Progenitor cell of endocrine pancreas (in vitro differentiated cells): ENCODE measurements at regions not wholly inside any gene's neighbourhood (a gene's known extent, or its start where the extent isn't known, plus 50 kb on each side); places are given as distances from the start of the nearest gene placed in this dataset.

ENCODE experiments used
- DNase-seq: peaks from one replicate; pipeline ENCODE4 v3.0.0; 2021; ENCODE audit warnings: low spot score; ENCODE audit not compliant: unreplicated experiment
- H3K27ac Mint-ChIP-seq: 2 replicates; pipeline ENCODE4 v1.8.0; 2021; ENCODE audit warnings: mild to moderate bottlenecking, moderate library complexity, mixed read lengths
- H3K27me3 Mint-ChIP-seq: 2 replicates; pipeline ENCODE4 v1.8.0; 2021; ENCODE audit warnings: mixed read lengths
- H3K36me3 Mint-ChIP-seq: 2 replicates; pipeline ENCODE4 v1.8.0; 2022; ENCODE audit warnings: mixed read lengths; ENCODE audit not compliant: insufficient read depth
- H3K4me1 Mint-ChIP-seq: 2 replicates; pipeline ENCODE4 v1.8.0; 2021; ENCODE audit warnings: low read depth, mixed read lengths
- H3K4me3 Mint-ChIP-seq: 2 replicates; pipeline ENCODE4 v1.8.0; 2021; ENCODE audit warnings: low read depth, mild to moderate bottlenecking, moderate library complexity, mixed read lengths
- H3K9me3 Mint-ChIP-seq: 2 replicates; pipeline ENCODE4 v1.8.0; 2021; ENCODE audit warnings: low read depth, mixed read lengths
- TF ChIP-seq, protein P1 (sequence below): fragments of 200-600 bp; sonication (generic); IDR thresholded peaks from one replicate; pipeline ENCODE4 v1.5.0; 2021; ENCODE audit warnings: antibody characterized with exemption, mild to moderate bottlenecking; ENCODE audit not compliant: unreplicated experiment

DNA sequence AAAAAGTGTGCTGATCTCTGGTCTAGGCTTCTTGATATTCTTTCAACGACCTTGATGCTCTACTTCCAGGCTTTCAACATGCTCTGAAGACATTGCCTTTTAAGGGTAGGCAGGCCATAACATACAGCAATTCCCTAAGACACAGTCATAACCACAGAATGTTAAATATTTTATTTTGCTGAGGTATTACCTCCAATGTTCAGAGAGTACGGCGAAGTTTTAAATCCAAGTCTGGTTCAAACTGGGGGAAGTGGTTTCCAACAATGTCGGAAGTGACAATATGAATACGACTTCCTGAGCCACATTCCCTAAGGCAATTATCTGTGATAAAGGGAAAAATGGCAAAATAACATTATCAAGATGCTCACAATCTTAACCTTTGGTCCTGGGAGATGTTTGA is 1077.9 kb upstream of the PIK3C3 start:
- H3K4me3 Mint-ChIP-seq: no peak overlapping the region
- DNase-seq: no peak
- TF ChIP-seq, protein P1, sequence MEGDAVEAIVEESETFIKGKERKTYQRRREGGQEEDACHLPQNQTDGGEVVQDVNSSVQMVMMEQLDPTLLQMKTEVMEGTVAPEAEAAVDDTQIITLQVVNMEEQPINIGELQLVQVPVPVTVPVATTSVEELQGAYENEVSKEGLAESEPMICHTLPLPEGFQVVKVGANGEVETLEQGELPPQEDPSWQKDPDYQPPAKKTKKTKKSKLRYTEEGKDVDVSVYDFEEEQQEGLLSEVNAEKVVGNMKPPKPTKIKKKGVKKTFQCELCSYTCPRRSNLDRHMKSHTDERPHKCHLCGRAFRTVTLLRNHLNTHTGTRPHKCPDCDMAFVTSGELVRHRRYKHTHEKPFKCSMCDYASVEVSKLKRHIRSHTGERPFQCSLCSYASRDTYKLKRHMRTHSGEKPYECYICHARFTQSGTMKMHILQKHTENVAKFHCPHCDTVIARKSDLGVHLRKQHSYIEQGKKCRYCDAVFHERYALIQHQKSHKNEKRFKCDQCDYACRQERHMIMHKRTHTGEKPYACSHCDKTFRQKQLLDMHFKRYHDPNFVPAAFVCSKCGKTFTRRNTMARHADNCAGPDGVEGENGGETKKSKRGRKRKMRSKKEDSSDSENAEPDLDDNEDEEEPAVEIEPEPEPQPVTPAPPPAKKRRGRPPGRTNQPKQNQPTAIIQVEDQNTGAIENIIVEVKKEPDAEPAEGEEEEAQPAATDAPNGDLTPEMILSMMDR: no peak
- no peak overlapping the region for H3K27ac Mint-ChIP-seq
- no peaks in the 10 kb centered on the region for H3K27me3 Mint-ChIP-seq
- no peaks in the 10 kb centered on the region for H3K36me3 Mint-ChIP-seq
- H3K4me1 Mint-ChIP-seq: peaks cover 2% of the 10 kb centered on the region
- no peaks in the 10 kb centered on the region for H3K9me3 Mint-ChIP-seq

- Mint-ChIP-seq H3K4me1 (peaks cover 2% of the 10 kb centered on the region), H3K4me3 (no peak overlapping the region)
- DNase-seq: no peak
Observed at GRCh38 chr18:40875101-40875615, 1079.9 kb upstream of the PIK3C3 start.

DNA sequence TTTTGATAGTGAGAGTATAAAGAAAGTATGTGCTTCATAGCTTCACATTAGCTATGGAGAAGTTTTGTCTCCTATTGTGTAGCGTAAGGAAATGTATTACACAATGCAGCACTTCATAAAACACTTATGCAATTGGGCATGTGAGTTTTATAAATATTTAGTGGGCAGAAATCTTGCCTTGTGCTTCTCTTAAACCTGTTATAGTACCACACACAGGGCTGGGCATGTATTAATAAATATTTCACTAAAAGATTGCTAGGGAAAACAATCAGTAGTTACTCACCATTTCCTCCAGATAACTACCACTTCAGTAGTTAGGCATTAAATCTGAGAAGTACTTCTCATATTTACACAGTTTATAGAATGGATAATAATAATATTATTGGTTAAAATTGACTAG is 1080.8 kb upstream of the PIK3C3 start:
- H3K27me3 Mint-ChIP-seq: no peaks in the 10 kb centered on the region
- DNase-seq: no peak

More at GRCh38 chr18:40875101-40875615, 1079.9 kb upstream of the PIK3C3 start:
- H3K36me3 Mint-ChIP-seq: no peaks in the 10 kb centered on the region
- no peaks in the 10 kb centered on the region for H3K27me3 Mint-ChIP-seq
- TF ChIP-seq, protein P1: no peak
- H3K27ac Mint-ChIP-seq: no peak overlapping the region
- H3K9me3 Mint-ChIP-seq: no peaks in the 10 kb centered on the region

GRCh38 chr18:40868110-40868858 is 1086.8 kb upstream of the PIK3C3 start:
- H3K27ac Mint-ChIP-seq: no peak overlapping the region
- TF ChIP-seq, protein P1: no peak
- no peaks in the 10 kb centered on the region for H3K9me3 Mint-ChIP-seq
- H3K27me3 Mint-ChIP-seq: no peaks in the 10 kb centered on the region
- H3K36me3 Mint-ChIP-seq: no peaks in the 10 kb centered on the region
- no peak overlapping the region for H3K4me3 Mint-ChIP-seq
- no peak for DNase-seq
- H3K4me1 Mint-ChIP-seq: no peaks in the 10 kb centered on the region

More for the DNA sequence above, 1080.8 kb upstream of the PIK3C3 start:
- peaks cover 2% of the 10 kb centered on the region for H3K4me1 Mint-ChIP-seq
- H3K9me3 Mint-ChIP-seq: no peaks in the 10 kb centered on the region
- H3K36me3 Mint-ChIP-seq: no peaks in the 10 kb centered on the region
- H3K27ac Mint-ChIP-seq: no peak overlapping the region
- TF ChIP-seq, protein P1: no peak
- H3K4me3 Mint-ChIP-seq: no peak overlapping the region

DNA sequence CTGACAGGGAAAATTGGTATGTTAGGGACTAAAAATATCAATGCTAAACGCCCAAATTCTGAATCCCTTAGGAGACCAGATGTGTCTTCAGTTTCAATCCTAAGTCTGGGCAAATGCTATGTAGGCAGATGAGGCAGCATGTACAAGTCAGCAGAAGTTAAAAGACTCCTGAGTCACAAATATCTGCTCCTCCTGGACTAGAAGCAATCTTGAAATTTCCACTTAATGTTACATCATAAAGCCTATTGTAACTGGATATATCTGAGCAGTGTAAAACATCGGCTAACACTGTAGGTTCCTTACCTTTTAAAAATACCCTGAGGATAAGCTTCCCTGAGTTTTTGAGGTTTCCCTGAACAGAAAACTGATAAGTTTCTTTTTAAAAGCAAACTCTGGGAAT is 1087.6 kb upstream of the PIK3C3 start:
- no peaks in the 10 kb centered on the region for H3K4me1 Mint-ChIP-seq
- no peak overlapping the region for H3K4me3 Mint-ChIP-seq
- H3K27ac Mint-ChIP-seq: no peak overlapping the region
- no peaks in the 10 kb centered on the region for H3K27me3 Mint-ChIP-seq
- no peaks in the 10 kb centered on the region for H3K9me3 Mint-ChIP-seq
- TF ChIP-seq, protein P1: no peak
- H3K36me3 Mint-ChIP-seq: no peaks in the 10 kb centered on the region
- no peak for DNase-seq
